ENCODE measurements at regions not wholly inside any gene's neighbourhood (a gene's known extent, or its start where the extent isn't known, plus 50 kb on each side); places are given as distances from the start of the nearest gene placed in this dataset.

DNA sequence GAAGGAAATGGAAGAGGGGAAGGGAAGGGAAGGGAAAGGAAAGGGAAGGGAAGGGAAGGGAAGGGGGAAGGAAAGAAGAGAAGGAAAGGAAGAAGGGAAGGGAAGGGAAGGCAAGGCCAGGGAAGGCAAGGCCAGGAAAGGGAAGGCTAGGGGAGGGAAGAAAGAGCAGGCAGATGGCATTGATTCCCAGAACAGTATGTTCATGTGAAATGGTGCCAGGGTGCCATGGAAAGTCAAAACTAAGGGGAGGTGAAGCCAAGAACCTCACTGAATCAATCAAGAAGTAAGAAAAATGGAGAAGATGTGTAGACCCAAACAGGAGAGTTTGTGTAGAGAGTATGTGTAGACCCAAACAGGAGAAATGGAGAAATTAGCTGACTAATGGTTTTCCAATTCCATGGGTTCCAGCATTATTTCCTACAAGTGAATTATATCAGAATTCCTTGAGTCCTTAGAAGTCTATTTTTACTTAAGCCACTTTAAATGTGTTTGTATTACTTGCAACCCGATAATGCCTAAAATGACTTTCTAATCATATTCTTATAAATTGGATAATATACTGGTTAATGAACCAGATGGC is 367.6 kb downstream of the TXNL1 start:
- TF ChIP-seq, protein P1, sequence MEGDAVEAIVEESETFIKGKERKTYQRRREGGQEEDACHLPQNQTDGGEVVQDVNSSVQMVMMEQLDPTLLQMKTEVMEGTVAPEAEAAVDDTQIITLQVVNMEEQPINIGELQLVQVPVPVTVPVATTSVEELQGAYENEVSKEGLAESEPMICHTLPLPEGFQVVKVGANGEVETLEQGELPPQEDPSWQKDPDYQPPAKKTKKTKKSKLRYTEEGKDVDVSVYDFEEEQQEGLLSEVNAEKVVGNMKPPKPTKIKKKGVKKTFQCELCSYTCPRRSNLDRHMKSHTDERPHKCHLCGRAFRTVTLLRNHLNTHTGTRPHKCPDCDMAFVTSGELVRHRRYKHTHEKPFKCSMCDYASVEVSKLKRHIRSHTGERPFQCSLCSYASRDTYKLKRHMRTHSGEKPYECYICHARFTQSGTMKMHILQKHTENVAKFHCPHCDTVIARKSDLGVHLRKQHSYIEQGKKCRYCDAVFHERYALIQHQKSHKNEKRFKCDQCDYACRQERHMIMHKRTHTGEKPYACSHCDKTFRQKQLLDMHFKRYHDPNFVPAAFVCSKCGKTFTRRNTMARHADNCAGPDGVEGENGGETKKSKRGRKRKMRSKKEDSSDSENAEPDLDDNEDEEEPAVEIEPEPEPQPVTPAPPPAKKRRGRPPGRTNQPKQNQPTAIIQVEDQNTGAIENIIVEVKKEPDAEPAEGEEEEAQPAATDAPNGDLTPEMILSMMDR (IDR thresholded peaks at IDR 0.05; ENCODE audit: control extremely low read depth in 1 of 3, insufficient read depth in 1 of 3, low read depth in 1 of 3, low read length in 3 of 3): no peak
- TF ChIP-seq, protein P2, sequence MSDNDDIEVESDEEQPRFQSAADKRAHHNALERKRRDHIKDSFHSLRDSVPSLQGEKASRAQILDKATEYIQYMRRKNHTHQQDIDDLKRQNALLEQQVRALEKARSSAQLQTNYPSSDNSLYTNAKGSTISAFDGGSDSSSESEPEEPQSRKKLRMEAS (IDR thresholded peaks at IDR 0.05): no peak
- TF ChIP-seq POLR2A (IDR thresholded peaks at IDR 0.05; ENCODE audit: control extremely low read depth in 1 of 2, low read depth in 2 of 2, low read length in 2 of 2) (no peak), KDM5A (IDR thresholded peaks at IDR 0.05; ENCODE audit: low read length) (no peak), SRF (IDR thresholded peaks at IDR 0.05; ENCODE audit: low read depth, low read length) (no peak)

All from H1 (cell line).